ENCODE measurements at regions not wholly inside any gene's neighbourhood (a gene's known extent, or its start where the extent isn't known, plus 50 kb on each side); places are given as distances from the start of the nearest gene placed in this dataset.

DNA sequence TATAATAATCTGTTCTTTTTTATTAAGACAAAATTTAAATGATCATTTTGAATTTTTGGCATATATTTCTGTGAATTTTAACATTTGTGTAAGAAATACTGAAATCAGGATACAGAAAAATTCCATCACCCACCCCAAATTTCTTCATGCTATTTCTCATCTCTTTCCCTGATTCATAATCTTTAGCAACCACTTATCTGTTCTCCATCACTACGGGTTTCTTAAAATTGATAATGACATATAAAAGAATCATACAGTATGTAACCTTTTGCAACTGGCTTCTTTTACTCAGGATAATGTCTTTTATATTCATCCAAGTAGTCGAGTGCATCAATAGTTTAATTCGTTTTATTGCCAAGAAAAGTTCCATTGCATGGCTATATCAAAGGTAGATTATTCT lies 1627.0 kb downstream of the PCDH9 start:
- WGBS, 3 donors = 81 to 88% (median 85%) methylated on average over 3 of the region's 3 CpGs
- no peak for DNase-seq
- Histone ChIP-seq H3K27me3 (ENCODE audit: control insufficient read depth in 3 of 3, insufficient read depth in 3 of 3, low read length in 3 of 3) (no peaks in the 10 kb centered on the region), H3K36me3 (ENCODE audit: control insufficient read depth in 3 of 3, insufficient read depth in 2 of 3, low read depth in 1 of 3, low read length in 3 of 3) (no peaks in the 10 kb centered on the region), H3K27ac (ENCODE audit: low read depth in 1 of 3, low read length in 2 of 3) (no peak overlapping the region), H3K4me3 (ENCODE audit: low read depth in 1 of 3, low read length in 3 of 3) (no peak overlapping the region), H3K4me1 (ENCODE audit: control insufficient read depth in 3 of 3, insufficient read depth in 2 of 3, low read depth in 1 of 3, low read length in 2 of 3) (no peaks in the 10 kb centered on the region), H3K9me3 (ENCODE audit: control insufficient read depth in 2 of 2, insufficient read depth in 1 of 2, low read depth in 1 of 2, low read length in 1 of 2) (no peaks in the 10 kb centered on the region)
- FAIRE-seq = no peak

- Histone ChIP-seq H3K4me1 (ENCODE audit: control insufficient read depth in 3 of 3, insufficient read depth in 2 of 3, low read depth in 1 of 3, low read length in 2 of 3) (no peaks in the 10 kb centered on the region), H3K9me3 (ENCODE audit: control insufficient read depth in 2 of 2, insufficient read depth in 1 of 2, low read depth in 1 of 2, low read length in 1 of 2) (no peaks in the 10 kb centered on the region), H3K27me3 (ENCODE audit: control insufficient read depth in 3 of 3, insufficient read depth in 3 of 3, low read length in 3 of 3) (no peaks in the 10 kb centered on the region), H3K36me3 (ENCODE audit: control insufficient read depth in 3 of 3, insufficient read depth in 2 of 3, low read depth in 1 of 3, low read length in 3 of 3) (no peaks in the 10 kb centered on the region), H3K27ac (ENCODE audit: low read depth in 1 of 3, low read length in 2 of 3) (no peak overlapping the region), H3K4me3 (ENCODE audit: low read depth in 1 of 3, low read length in 3 of 3) (no peak overlapping the region)
- WGBS, 3 donors = 53 to 65% (median 56%) methylated on average over 1 of the region's 1 CpG
- DNase-seq (no peak), FAIRE-seq (no peak)
Observed at GRCh38 chr13:65601855-65602254, 1628.3 kb downstream of the PCDH9 start.

- H3K36me3 ChIP-seq (ENCODE audit: control insufficient read depth in 3 of 3, insufficient read depth in 2 of 3, low read depth in 1 of 3, low read length in 3 of 3) = no peaks in the 10 kb centered on the region
- DNase-seq = no peak
- H3K27me3 ChIP-seq (ENCODE audit: control insufficient read depth in 3 of 3, insufficient read depth in 3 of 3, low read length in 3 of 3) = no peaks in the 10 kb centered on the region
- no peak overlapping the region for H3K4me3 ChIP-seq (ENCODE audit: low read depth in 1 of 3, low read length in 3 of 3)
- no peak for FAIRE-seq
- no peak overlapping the region for H3K27ac ChIP-seq (ENCODE audit: low read depth in 1 of 3, low read length in 2 of 3)
- WGBS, 3 donors = 55 to 60% (median 60%) methylated on average over 4 of the region's 4 CpGs
- no peaks in the 10 kb centered on the region for H3K4me1 ChIP-seq (ENCODE audit: control insufficient read depth in 3 of 3, insufficient read depth in 2 of 3, low read depth in 1 of 3, low read length in 2 of 3)
- H3K9me3 ChIP-seq (ENCODE audit: control insufficient read depth in 2 of 2, insufficient read depth in 1 of 2, low read depth in 1 of 2, low read length in 1 of 2) = no peaks in the 10 kb centered on the region
Observed at GRCh38 chr13:65600702-65601101, 1629.4 kb downstream of the PCDH9 start.

GRCh38 chr13:65597839-65598818 lies 1632.0 kb downstream of the PCDH9 start:
- Histone ChIP-seq H3K9me3 (ENCODE audit: control insufficient read depth in 2 of 2, insufficient read depth in 1 of 2, low read depth in 1 of 2, low read length in 1 of 2) (no peaks in the 10 kb centered on the region), H3K4me3 (ENCODE audit: low read depth in 1 of 3, low read length in 3 of 3) (no peak overlapping the region), H3K27ac (ENCODE audit: low read depth in 1 of 3, low read length in 2 of 3) (no peak overlapping the region), H3K4me1 (ENCODE audit: control insufficient read depth in 3 of 3, insufficient read depth in 2 of 3, low read depth in 1 of 3, low read length in 2 of 3) (no peaks in the 10 kb centered on the region), H3K36me3 (ENCODE audit: control insufficient read depth in 3 of 3, insufficient read depth in 2 of 3, low read depth in 1 of 3, low read length in 3 of 3) (no peaks in the 10 kb centered on the region), H3K27me3 (ENCODE audit: control insufficient read depth in 3 of 3, insufficient read depth in 3 of 3, low read length in 3 of 3) (no peaks in the 10 kb centered on the region)
- WGBS, 3 donors = 68 to 75% (median 70%) methylated on average over 1 of the region's 1 CpG
- FAIRE-seq (no peak), DNase-seq (no peak)

DNA sequence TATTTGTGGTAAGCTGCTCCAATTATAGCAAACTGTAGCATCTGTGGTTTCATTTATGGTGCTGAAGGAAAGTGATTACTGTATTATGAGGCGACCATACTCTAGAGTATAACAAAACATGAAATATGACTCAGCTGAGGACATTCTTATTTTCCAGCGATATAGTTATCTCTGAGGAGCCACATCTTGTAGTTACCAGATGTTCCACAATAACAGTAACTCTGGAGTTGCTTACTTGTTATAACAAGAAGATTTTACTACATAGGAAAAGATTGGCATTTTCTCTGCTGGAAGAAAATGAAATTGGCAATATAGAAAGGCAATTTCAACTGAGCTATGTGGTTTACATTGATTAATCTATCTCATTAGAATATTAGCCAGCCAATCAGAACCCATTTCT lies 1634.2 kb downstream of the PCDH9 start:
- FAIRE-seq (no peak), DNase-seq (no peak)
- Histone ChIP-seq H3K27me3 (ENCODE audit: control insufficient read depth in 3 of 3, insufficient read depth in 3 of 3, low read length in 3 of 3) (no peaks in the 10 kb centered on the region), H3K4me1 (ENCODE audit: control insufficient read depth in 3 of 3, insufficient read depth in 2 of 3, low read depth in 1 of 3, low read length in 2 of 3) (no peaks in the 10 kb centered on the region), H3K27ac (ENCODE audit: low read depth in 1 of 3, low read length in 2 of 3) (no peak overlapping the region), H3K36me3 (ENCODE audit: control insufficient read depth in 3 of 3, insufficient read depth in 2 of 3, low read depth in 1 of 3, low read length in 3 of 3) (no peaks in the 10 kb centered on the region), H3K9me3 (ENCODE audit: control insufficient read depth in 2 of 2, insufficient read depth in 1 of 2, low read depth in 1 of 2, low read length in 1 of 2) (no peaks in the 10 kb centered on the region), H3K4me3 (ENCODE audit: low read depth in 1 of 3, low read length in 3 of 3) (no peak overlapping the region)
- WGBS, 3 donors = 70 to 73% (median 71%) methylated on average over 2 of the region's 2 CpGs

GRCh38 chr13:65594298-65594781 lies 1635.8 kb downstream of the PCDH9 start:
- WGBS, 3 donors = 33 to 44% (median 35%) methylated on average over 1 of the region's 1 CpG
- DNase-seq = no peak
- Histone ChIP-seq H3K4me3 (ENCODE audit: low read depth in 1 of 3, low read length in 3 of 3) (no peak overlapping the region), H3K27ac (ENCODE audit: low read depth in 1 of 3, low read length in 2 of 3) (no peak overlapping the region), H3K4me1 (ENCODE audit: control insufficient read depth in 3 of 3, insufficient read depth in 2 of 3, low read depth in 1 of 3, low read length in 2 of 3) (no peaks in the 10 kb centered on the region), H3K36me3 (ENCODE audit: control insufficient read depth in 3 of 3, insufficient read depth in 2 of 3, low read depth in 1 of 3, low read length in 3 of 3) (no peaks in the 10 kb centered on the region), H3K9me3 (ENCODE audit: control insufficient read depth in 2 of 2, insufficient read depth in 1 of 2, low read depth in 1 of 2, low read length in 1 of 2) (no peaks in the 10 kb centered on the region), H3K27me3 (ENCODE audit: control insufficient read depth in 3 of 3, insufficient read depth in 3 of 3, low read length in 3 of 3) (no peaks in the 10 kb centered on the region)
- no peak for FAIRE-seq

DNA sequence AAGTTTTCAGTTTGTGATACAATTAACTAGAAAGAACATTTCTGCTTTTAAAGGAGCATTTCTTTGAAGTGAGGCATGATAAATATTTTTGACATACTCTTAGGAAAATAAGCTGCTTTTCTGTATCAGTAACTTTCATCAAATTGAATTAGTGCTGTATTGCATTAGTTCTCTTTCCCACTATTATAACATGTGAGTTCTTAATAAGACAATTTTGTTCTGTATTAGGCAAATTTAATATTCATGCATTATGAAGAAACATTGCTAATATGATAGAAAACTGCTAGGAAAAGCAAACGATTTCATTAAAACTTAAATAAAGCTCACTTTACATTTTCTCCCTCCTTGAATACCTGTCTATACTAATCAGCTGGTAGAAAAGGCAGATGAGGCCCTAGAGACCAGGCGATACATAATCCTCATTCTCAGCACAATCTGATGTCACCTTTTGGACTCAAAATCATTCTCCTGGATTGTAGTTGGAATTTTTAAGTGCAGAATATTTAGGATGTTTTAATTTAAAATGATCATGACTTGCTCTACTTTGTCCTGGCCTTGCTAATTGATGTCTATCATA lies 1636.8 kb downstream of the PCDH9 start:
- no peak overlapping the region for H3K27ac ChIP-seq (ENCODE audit: low read depth in 1 of 3, low read length in 2 of 3)
- no peak overlapping the region for H3K4me3 ChIP-seq (ENCODE audit: low read depth in 1 of 3, low read length in 3 of 3)
- DNase-seq (no peak), FAIRE-seq (no peak)
- H3K27me3 ChIP-seq (ENCODE audit: control insufficient read depth in 3 of 3, insufficient read depth in 3 of 3, low read length in 3 of 3) = no peaks in the 10 kb centered on the region
- no peaks in the 10 kb centered on the region for H3K4me1 ChIP-seq (ENCODE audit: control insufficient read depth in 3 of 3, insufficient read depth in 2 of 3, low read depth in 1 of 3, low read length in 2 of 3)
- H3K9me3 ChIP-seq (ENCODE audit: control insufficient read depth in 2 of 2, insufficient read depth in 1 of 2, low read depth in 1 of 2, low read length in 1 of 2) = no peaks in the 10 kb centered on the region
- WGBS, 3 donors = 59 to 82% (median 64%) methylated on average over 2 of the region's 2 CpGs
- no peaks in the 10 kb centered on the region for H3K36me3 ChIP-seq (ENCODE audit: control insufficient read depth in 3 of 3, insufficient read depth in 2 of 3, low read depth in 1 of 3, low read length in 3 of 3)

DNA sequence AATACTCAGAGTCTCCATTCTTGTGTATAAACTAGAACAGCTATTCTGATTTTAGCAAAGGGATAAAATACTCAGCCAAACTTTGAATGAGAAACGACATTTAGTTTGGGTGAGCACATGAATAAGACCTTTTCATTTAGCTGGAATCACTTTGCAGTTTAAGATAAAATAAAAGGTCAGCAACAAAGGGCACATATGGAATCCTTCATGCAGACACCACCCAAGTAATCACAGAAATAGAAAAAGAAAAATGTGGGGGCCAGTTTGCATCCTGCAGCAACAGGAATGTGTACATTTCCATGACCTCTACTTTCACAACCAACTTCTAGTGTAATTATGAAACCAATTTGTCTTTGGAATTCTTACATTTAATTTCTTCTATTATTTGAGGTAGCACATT lies 1637.4 kb downstream of the PCDH9 start:
- no peaks in the 10 kb centered on the region for H3K9me3 ChIP-seq (ENCODE audit: control insufficient read depth in 2 of 2, insufficient read depth in 1 of 2, low read depth in 1 of 2, low read length in 1 of 2)
- no peaks in the 10 kb centered on the region for H3K36me3 ChIP-seq (ENCODE audit: control insufficient read depth in 3 of 3, insufficient read depth in 2 of 3, low read depth in 1 of 3, low read length in 3 of 3)
- 38 to 55% (median 48%) methylated on average over 1 of the region's 1 CpG for WGBS, 3 donors
- H3K27ac ChIP-seq (ENCODE audit: low read depth in 1 of 3, low read length in 2 of 3) = no peak overlapping the region
- no peak for DNase-seq
- H3K4me1 ChIP-seq (ENCODE audit: control insufficient read depth in 3 of 3, insufficient read depth in 2 of 3, low read depth in 1 of 3, low read length in 2 of 3) = no peaks in the 10 kb centered on the region
- H3K27me3 ChIP-seq (ENCODE audit: control insufficient read depth in 3 of 3, insufficient read depth in 3 of 3, low read length in 3 of 3) = no peaks in the 10 kb centered on the region
- H3K4me3 ChIP-seq (ENCODE audit: low read depth in 1 of 3, low read length in 3 of 3) = no peak overlapping the region
- no peak for FAIRE-seq
